ENCODE measurements at regions not wholly inside any gene's neighbourhood (a gene's known extent, or its start where the extent isn't known, plus 50 kb on each side); places are given as distances from the start of the nearest gene placed in this dataset.

GRCh38 chr5:2675548-2675947, 75.9 kb downstream of the IRX2 start:
- Histone ChIP-seq H3K9me2 (replicated peaks; ENCODE audit: control insufficient read depth, low read length) (no peaks in the 10 kb centered on the region), H3K4me3 (ENCODE audit: low read length) (no peak overlapping the region), H4K20me1 (ENCODE audit: control insufficient read depth, insufficient read depth, low read depth, low read length) (no peaks in the 10 kb centered on the region), H3K27me3 (ENCODE audit: control insufficient read depth, low read length) (no peaks in the 10 kb centered on the region), H3K27ac (ENCODE audit: low read depth, low read length) (no peak overlapping the region), H3K9me3 (ENCODE audit: control insufficient read depth, insufficient read depth, low read length) (peaks cover 14% of the 10 kb centered on the region; the same call in 1 of the 2 replicates), H3K79me2 (ENCODE audit: control insufficient read depth, low read length) (no peaks in the 10 kb centered on the region), H3K36me3 (ENCODE audit: control insufficient read depth, low read length) (no peaks in the 10 kb centered on the region), H3F3A (ENCODE audit: control insufficient read depth, insufficient read depth) (no peaks in the 10 kb centered on the region), H3K4me2 (ENCODE audit: low read length) (no peak overlapping the region), H3K4me1 (ENCODE audit: control insufficient read depth, low read length) (no peaks in the 10 kb centered on the region)
- TF ChIP-seq CTCF (IDR thresholded peaks at IDR 0.05; ENCODE audit: low read depth, low read length, poor library complexity, severe bottlenecking) (no peak), EZH2phosphoT487 (IDR thresholded peaks at IDR 0.05; ENCODE audit: borderline replicate concordance, low read length) (no peak)

DNA sequence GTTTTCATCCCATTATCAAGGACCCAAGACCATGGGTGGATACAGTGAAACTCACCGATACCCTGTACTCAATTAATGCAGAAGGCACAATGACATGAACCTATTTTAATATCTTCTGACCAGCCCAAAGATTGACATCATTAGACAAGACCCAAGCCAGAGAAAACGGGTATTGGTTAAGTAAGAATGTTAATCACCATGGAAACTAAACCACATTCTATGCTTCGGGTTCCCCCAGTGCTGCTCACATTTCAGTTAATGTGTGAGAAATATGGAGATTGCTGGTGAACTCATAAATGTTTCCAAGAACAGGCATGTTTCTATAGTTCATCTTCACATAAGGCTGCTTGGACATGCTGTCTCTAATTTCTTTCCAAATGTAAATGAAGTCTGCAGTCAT, 77.0 kb downstream of the IRX2 start:
- Histone ChIP-seq H3K9me2 (replicated peaks; ENCODE audit: control insufficient read depth, low read length) (no peaks in the 10 kb centered on the region), H3K79me2 (ENCODE audit: control insufficient read depth, low read length) (no peaks in the 10 kb centered on the region), H3K4me1 (ENCODE audit: control insufficient read depth, low read length) (no peaks in the 10 kb centered on the region), H3K36me3 (ENCODE audit: control insufficient read depth, low read length) (no peaks in the 10 kb centered on the region), H3K27ac (ENCODE audit: low read depth, low read length) (no peak overlapping the region), H3K4me2 (ENCODE audit: low read length) (no peak overlapping the region), H3K4me3 (ENCODE audit: low read length) (no peak overlapping the region), H3K27me3 (ENCODE audit: control insufficient read depth, low read length) (no peaks in the 10 kb centered on the region), H3F3A (ENCODE audit: control insufficient read depth, insufficient read depth) (no peaks in the 10 kb centered on the region), H4K20me1 (ENCODE audit: control insufficient read depth, insufficient read depth, low read depth, low read length) (no peaks in the 10 kb centered on the region), H3K9me3 (ENCODE audit: control insufficient read depth, insufficient read depth, low read length) (peaks cover 19% of the 10 kb centered on the region; the same call in 1 of the 2 replicates)
- no peak for TF ChIP-seq CTCF (IDR thresholded peaks at IDR 0.05; ENCODE audit: low read depth, low read length, poor library complexity, severe bottlenecking)
- no peak for TF ChIP-seq EZH2phosphoT487 (IDR thresholded peaks at IDR 0.05; ENCODE audit: borderline replicate concordance, low read length)

- H3K9me3 ChIP-seq (ENCODE audit: control insufficient read depth, insufficient read depth, low read length), result peaks cover 23% of the 10 kb centered on the region; the same call in 1 of the 2 replicates
- H3K36me3 ChIP-seq (ENCODE audit: control insufficient read depth, low read length), result no peaks in the 10 kb centered on the region
- H3K27me3 ChIP-seq (ENCODE audit: control insufficient read depth, low read length), result no peaks in the 10 kb centered on the region
- H3K4me3 ChIP-seq (ENCODE audit: low read length), result no peak overlapping the region
- H3K79me2 ChIP-seq (ENCODE audit: control insufficient read depth, low read length), result no peaks in the 10 kb centered on the region
- no peak overlapping the region for H3K4me2 ChIP-seq (ENCODE audit: low read length)
- no peaks in the 10 kb centered on the region for H3F3A ChIP-seq (ENCODE audit: control insufficient read depth, insufficient read depth)
- H4K20me1 ChIP-seq (ENCODE audit: control insufficient read depth, insufficient read depth, low read depth, low read length), result no peaks in the 10 kb centered on the region
- TF ChIP-seq CTCF (IDR thresholded peaks at IDR 0.05; ENCODE audit: low read depth, low read length, poor library complexity, severe bottlenecking), result no peak
- TF ChIP-seq EZH2phosphoT487 (IDR thresholded peaks at IDR 0.05; ENCODE audit: borderline replicate concordance, low read length), result no peak
- no peak overlapping the region for H3K27ac ChIP-seq (ENCODE audit: low read depth, low read length)
- H3K9me2 ChIP-seq (replicated peaks; ENCODE audit: control insufficient read depth, low read length), result no peaks in the 10 kb centered on the region
- H3K4me1 ChIP-seq (ENCODE audit: control insufficient read depth, low read length), result no peaks in the 10 kb centered on the region
These were observed 80.5 kb downstream of the IRX2 start for GRCh38 chr5:2670940-2671339.

All from DOHH2 (cell line).